ENCODE measurements at regions not wholly inside any gene's neighbourhood (a gene's known extent, or its start where the extent isn't known, plus 50 kb on each side); places are given as distances from the start of the nearest gene placed in this dataset.

DNA sequence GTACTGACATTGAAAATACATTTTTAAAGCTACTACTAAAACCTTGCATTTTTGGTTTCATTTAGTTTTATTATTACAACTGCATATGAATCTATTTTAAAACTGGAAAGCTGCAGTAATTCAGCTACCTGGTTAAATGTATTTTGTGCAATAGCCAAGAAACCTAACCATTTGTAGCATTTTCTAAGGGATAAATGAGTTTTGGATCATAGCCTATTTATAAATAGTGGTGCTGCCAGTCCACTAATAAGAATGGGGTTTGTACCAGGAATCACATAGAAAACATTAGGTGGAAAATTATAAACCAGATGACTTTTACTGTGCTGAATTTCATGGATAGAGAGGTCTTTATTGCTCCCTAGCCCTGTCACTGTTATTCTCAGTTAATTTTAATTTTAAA, 454.7 kb downstream of the DIPK2A start:
- no peak overlapping the region for H3K27ac ChIP-seq (ENCODE audit: low read depth, low read length)
- H3K9me3 ChIP-seq (ENCODE audit: control insufficient read depth, insufficient read depth, low read length) = no peaks in the 10 kb centered on the region
- TF ChIP-seq, protein P1, sequence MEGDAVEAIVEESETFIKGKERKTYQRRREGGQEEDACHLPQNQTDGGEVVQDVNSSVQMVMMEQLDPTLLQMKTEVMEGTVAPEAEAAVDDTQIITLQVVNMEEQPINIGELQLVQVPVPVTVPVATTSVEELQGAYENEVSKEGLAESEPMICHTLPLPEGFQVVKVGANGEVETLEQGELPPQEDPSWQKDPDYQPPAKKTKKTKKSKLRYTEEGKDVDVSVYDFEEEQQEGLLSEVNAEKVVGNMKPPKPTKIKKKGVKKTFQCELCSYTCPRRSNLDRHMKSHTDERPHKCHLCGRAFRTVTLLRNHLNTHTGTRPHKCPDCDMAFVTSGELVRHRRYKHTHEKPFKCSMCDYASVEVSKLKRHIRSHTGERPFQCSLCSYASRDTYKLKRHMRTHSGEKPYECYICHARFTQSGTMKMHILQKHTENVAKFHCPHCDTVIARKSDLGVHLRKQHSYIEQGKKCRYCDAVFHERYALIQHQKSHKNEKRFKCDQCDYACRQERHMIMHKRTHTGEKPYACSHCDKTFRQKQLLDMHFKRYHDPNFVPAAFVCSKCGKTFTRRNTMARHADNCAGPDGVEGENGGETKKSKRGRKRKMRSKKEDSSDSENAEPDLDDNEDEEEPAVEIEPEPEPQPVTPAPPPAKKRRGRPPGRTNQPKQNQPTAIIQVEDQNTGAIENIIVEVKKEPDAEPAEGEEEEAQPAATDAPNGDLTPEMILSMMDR (IDR thresholded peaks at IDR 0.05; ENCODE audit: low read depth, low read length) = no peak
- POLR2A ChIA-PET = no interaction called here
- H3K4me3 ChIP-seq (ENCODE audit: low read depth, low read length) = no peak overlapping the region
- no peak for DNase-seq (ENCODE audit: low read depth, low spot score)
- H3K27me3 ChIP-seq (ENCODE audit: control insufficient read depth, insufficient read depth, low read length) = no peaks in the 10 kb centered on the region
- CTCF ChIA-PET = no interaction called here

- POLR2A ChIA-PET = no interaction called here
- Histone ChIP-seq H3K27me3 (ENCODE audit: control insufficient read depth, insufficient read depth, low read length) (no peaks in the 10 kb centered on the region), H3K9me3 (ENCODE audit: control insufficient read depth, insufficient read depth, low read length) (no peaks in the 10 kb centered on the region), H3K27ac (ENCODE audit: low read depth, low read length) (no peak overlapping the region), H3K4me3 (ENCODE audit: low read depth, low read length) (no peak overlapping the region)
- no peak for DNase-seq (ENCODE audit: low read depth, low spot score)
- CTCF ChIA-PET = no interaction called here
- TF ChIP-seq, protein P1 (IDR thresholded peaks at IDR 0.05; ENCODE audit: low read depth, low read length) = no peak
Observed at GRCh38 chr3:144426967-144427366, 455.3 kb downstream of the DIPK2A start.

DNA sequence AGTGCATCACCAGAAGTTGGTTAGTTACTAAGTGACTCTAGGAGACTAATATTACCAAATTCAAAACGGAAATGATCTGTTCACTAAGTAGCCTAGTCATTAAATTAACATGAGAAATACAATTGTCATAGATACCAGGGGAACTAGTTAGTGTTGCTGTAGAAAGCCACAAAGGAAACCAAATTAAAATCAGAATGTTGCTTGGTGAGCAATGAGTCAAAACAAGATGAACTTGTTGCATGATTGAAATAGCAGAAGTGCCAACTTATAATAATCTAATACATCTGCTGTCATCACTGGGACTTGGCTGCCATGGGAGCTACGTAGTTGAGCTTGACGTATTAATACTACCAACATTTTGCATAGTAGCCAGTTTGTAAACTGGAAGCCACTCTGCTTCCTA, 458.1 kb downstream of the DIPK2A start:
- no peak overlapping the region for H3K27ac ChIP-seq (ENCODE audit: low read depth, low read length)
- H3K27me3 ChIP-seq (ENCODE audit: control insufficient read depth, insufficient read depth, low read length) = no peaks in the 10 kb centered on the region
- POLR2A ChIA-PET = no interaction called here
- TF ChIP-seq, protein P1 (IDR thresholded peaks at IDR 0.05; ENCODE audit: low read depth, low read length) = no peak
- H3K4me3 ChIP-seq (ENCODE audit: low read depth, low read length) = no peak overlapping the region
- CTCF ChIA-PET = no interaction called here
- DNase-seq (ENCODE audit: low read depth, low spot score) = no peak
- H3K9me3 ChIP-seq (ENCODE audit: control insufficient read depth, insufficient read depth, low read length) = no peaks in the 10 kb centered on the region

- ChIA-PET POLR2A (no interaction called here), CTCF (no interaction called here)
- TF ChIP-seq, protein P1 (IDR thresholded peaks at IDR 0.05; ENCODE audit: low read depth, low read length) = no peak
- no peaks in the 10 kb centered on the region for H3K27me3 ChIP-seq (ENCODE audit: control insufficient read depth, insufficient read depth, low read length)
- H3K27ac ChIP-seq (ENCODE audit: low read depth, low read length) = no peak overlapping the region
- H3K4me3 ChIP-seq (ENCODE audit: low read depth, low read length) = no peak overlapping the region
- no peak for DNase-seq (ENCODE audit: low read depth, low spot score)
- no peaks in the 10 kb centered on the region for H3K9me3 ChIP-seq (ENCODE audit: control insufficient read depth, insufficient read depth, low read length)
Observed at GRCh38 chr3:144431134-144431533, 459.5 kb downstream of the DIPK2A start.

DNA sequence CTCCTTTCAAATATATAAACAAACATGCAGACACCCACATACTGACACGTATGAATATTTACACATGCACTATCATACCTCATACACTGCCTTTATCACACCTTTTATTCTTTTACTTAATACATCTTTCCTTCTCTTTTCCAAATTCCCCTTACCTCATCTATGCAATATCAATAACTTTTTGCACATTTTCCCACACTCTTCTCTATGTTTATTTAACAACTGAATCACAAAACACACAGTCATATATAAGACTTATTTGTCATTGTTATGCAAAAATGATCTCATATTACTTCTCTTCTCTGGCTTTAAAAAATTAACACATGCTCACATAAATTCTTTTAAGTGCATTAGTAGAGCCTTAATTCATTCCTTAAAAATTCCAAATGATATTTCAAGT, 461.4 kb downstream of the DIPK2A start:
- Histone ChIP-seq H3K9me3 (ENCODE audit: control insufficient read depth, insufficient read depth, low read length) (no peaks in the 10 kb centered on the region), H3K27ac (ENCODE audit: low read depth, low read length) (no peak overlapping the region), H3K4me3 (ENCODE audit: low read depth, low read length) (no peak overlapping the region), H3K27me3 (ENCODE audit: control insufficient read depth, insufficient read depth, low read length) (no peaks in the 10 kb centered on the region)
- TF ChIP-seq, protein P1 (IDR thresholded peaks at IDR 0.05; ENCODE audit: low read depth, low read length) = no peak
- ChIA-PET CTCF (no interaction called here), POLR2A (no interaction called here)
- no peak for DNase-seq (ENCODE audit: low read depth, low spot score)
